Liver (tissue), 8 donors: ENCODE measurements at regions not wholly inside any gene's neighbourhood (a gene's known extent, or its start where the extent isn't known, plus 50 kb on each side); places are given as distances from the start of the nearest gene placed in this dataset.

ENCODE experiments used
- DNase-seq: peaks from one replicate; pipeline ENCODE4 v3.0.0-alpha.2; 2017; ENCODE audit warnings: low spot score
- H3K27ac ChIP-seq, 2 donors: one replicate each; pipeline ENCODE4 v1.7.0; 2013; ENCODE audit warnings: inconsistent platforms in 2 of 2, low read length in 2 of 2, control low read depth in 1 of 2, low read depth in 1 of 2, mild to moderate bottlenecking in 1 of 2
- H3K27me3 ChIP-seq, 4 donors: one replicate each; pipeline versions ENCODE4 v1.6.1 to v1.7.0; 2013; ENCODE audit warnings: low read length in 3 of 4, inconsistent platforms in 1 of 4, mild to moderate bottlenecking in 1 of 4, moderate library complexity in 1 of 4; ENCODE audit not compliant: control insufficient read depth in 4 of 4, insufficient read depth in 4 of 4
- H3K36me3 ChIP-seq, 4 donors: one replicate each; pipeline versions ENCODE4 v1.6.1 to v1.7.0; 2013; ENCODE audit warnings: low read length in 3 of 4, mild to moderate bottlenecking in 3 of 4, low read depth in 1 of 4, moderate library complexity in 1 of 4; ENCODE audit not compliant: control insufficient read depth in 4 of 4, insufficient read depth in 3 of 4
- H3K4me1 ChIP-seq, 4 donors: one replicate each; pipeline versions ENCODE4 v1.6.1 to v1.7.0; 2013; ENCODE audit warnings: low read length in 3 of 4, mild to moderate bottlenecking in 3 of 4, moderate library complexity in 1 of 4; ENCODE audit not compliant: control insufficient read depth in 4 of 4, insufficient read depth in 4 of 4
- H3K4me3 ChIP-seq, 3 donors: one replicate each; pipeline versions ENCODE4 v1.6.1 to v1.7.0; 2013; ENCODE audit warnings: low read length in 3 of 3, control low read depth in 1 of 3, low read depth in 1 of 3, mild to moderate bottlenecking in 1 of 3
- H3K9ac ChIP-seq, 2 donors: one replicate each; pipeline ENCODE4 v1.7.0; 2013; ENCODE audit warnings: low read length in 2 of 2, mild to moderate bottlenecking in 2 of 2, moderate library complexity in 2 of 2, control low read depth in 1 of 2, low read depth in 1 of 2
- H3K9me3 ChIP-seq, 4 donors: one replicate each; pipeline versions ENCODE4 v1.6.1 to v1.7.0; 2013; ENCODE audit warnings: low read length in 3 of 4; ENCODE audit not compliant: control insufficient read depth in 4 of 4
- ATF3 ChIP-seq: IDR thresholded peaks from 2 replicates; pipeline ENCODE4 v1.6.1; 2016; ENCODE audit warnings: antibody characterized with exemption
- CTCF ChIP-seq: fragments of 150-350 bp; IDR thresholded peaks from 2 replicates; pipeline ENCODE4 v1.5.1; 2017; ENCODE audit warnings: improper control_type of control experiment, low read depth, low read length; ENCODE audit not compliant: missing input control
- EGR1 ChIP-seq, 2 donors: IDR thresholded peaks; 2 replicates each; pipeline ENCODE4 v1.6.1; 2016 to 2018; ENCODE audit warnings: antibody characterized with exemption in 2 of 2, low read depth in 2 of 2
- FOXA1 ChIP-seq: IDR thresholded peaks from 2 replicates; pipeline ENCODE4 v1.6.1; 2016; ENCODE audit warnings: antibody characterized with exemption
- FOXA2 ChIP-seq: IDR thresholded peaks from 2 replicates; pipeline ENCODE4 v1.6.1; 2016; ENCODE audit warnings: antibody characterized with exemption
- GABPA ChIP-seq, 2 donors: IDR thresholded peaks in 1 of 2; conservative IDR thresholded peaks in 1 of 2; 2 replicates each; pipeline ENCODE4 v1.6.1; 2016; ENCODE audit warnings: antibody characterized with exemption in 2 of 2, mild to moderate bottlenecking in 1 of 2, moderate library complexity in 1 of 2
- HNF4A ChIP-seq, 2 donors: conservative IDR thresholded peaks; 2 replicates each; pipeline ENCODE4 v1.6.1; 2016; ENCODE audit warnings: antibody characterized with exemption in 2 of 2, mild to moderate bottlenecking in 2 of 2
- HNF4G ChIP-seq: IDR thresholded peaks from 2 replicates; pipeline ENCODE4 v1.6.1; 2016; ENCODE audit warnings: antibody characterized with exemption
- JUND ChIP-seq, 2 donors: IDR thresholded peaks; 2 replicates each; pipeline ENCODE4 v1.6.1; 2016; ENCODE audit warnings: antibody characterized with exemption in 2 of 2
- MAX ChIP-seq: IDR thresholded peaks from 2 replicates; pipeline ENCODE4 v1.6.1; 2016; ENCODE audit warnings: antibody characterized with exemption
- NR2F2 ChIP-seq: IDR thresholded peaks from 2 replicates; pipeline ENCODE4 v1.6.1; 2016; ENCODE audit warnings: antibody characterized with exemption
- RAD21 ChIP-seq, 2 donors: IDR thresholded peaks; 2 replicates each; pipeline ENCODE4 v1.6.1; 2016; ENCODE audit warnings: antibody characterized with exemption in 2 of 2, mild to moderate bottlenecking in 2 of 2
- RXRA ChIP-seq, 2 donors: IDR thresholded peaks; 2 replicates each; pipeline ENCODE4 v1.6.1; 2017 to 2018; ENCODE audit warnings: antibody characterized with exemption in 2 of 2, mild to moderate bottlenecking in 1 of 2
- SP1 ChIP-seq: IDR thresholded peaks from 2 replicates; pipeline ENCODE4 v1.6.1; 2018; ENCODE audit warnings: antibody characterized with exemption, mild to moderate bottlenecking
- TAF1 ChIP-seq: conservative IDR thresholded peaks from 2 replicates; pipeline ENCODE4 v1.6.1; 2016; ENCODE audit warnings: antibody characterized with exemption, mild to moderate bottlenecking
- YY1 ChIP-seq: IDR thresholded peaks from 2 replicates; pipeline ENCODE4 v1.6.1; 2016; ENCODE audit warnings: antibody characterized with exemption, mild to moderate bottlenecking
- ZBTB33 ChIP-seq: IDR thresholded peaks from 2 replicates; pipeline ENCODE4 v1.6.1; 2016; ENCODE audit warnings: antibody characterized with exemption
- WGBS: extraction: QIAGEN DNeasy Blood & Tissue Kit; methylation state at CpG from one replicate; pipeline ENCODE4 v1.1.7; 2013; 5-methylcytosine and 5-hydroxymethylcytosine counted together
- donor health status: healthy.
- donor health status: healthy.
- donor health status: healthy.
- donor health status: healthy.
- donor health status: healthy.

GRCh38 chr1:208551633-208552320 lies 307.6 kb upstream of the PLXNA2 start:
- no peaks in the 10 kb centered on the region for H3K4me1 ChIP-seq
- H3K36me3 ChIP-seq = no peaks in the 10 kb centered on the region
- H3K27me3 ChIP-seq = no peaks in the 10 kb centered on the region
- no peak overlapping the region for H3K9ac ChIP-seq
- H3K27ac ChIP-seq = no peak overlapping the region
- no peaks in the 10 kb centered on the region for H3K9me3 ChIP-seq
- no peak for DNase-seq
- TF ChIP-seq FOXA1 (no peak), YY1 (no peak), TAF1 (no peak), GABPA (IDR thresholded peaks at IDR 0.05 in 1 of 2, conservative IDR thresholded peaks at IDR 0.05 in 1 of 2) (no peak), SP1 (no peak), EGR1 (IDR thresholded peaks at IDR 0.05; ENCODE audit: low read depth in 2 of 2) (no peak), JUND (IDR thresholded peaks at IDR 0.05) (no peak), ZBTB33 (no peak), HNF4A (conservative IDR thresholded peaks at IDR 0.05) (no peak), CTCF (no peak), NR2F2 (no peak), HNF4G (no peak), RXRA (IDR thresholded peaks at IDR 0.05) (no peak), FOXA2 (no peak)
- no peak overlapping the region for H3K4me3 ChIP-seq
- 84% methylated on average over 5 of the region's 5 CpGs for WGBS

- H3K27me3 ChIP-seq = no peaks in the 10 kb centered on the region
- no peaks in the 10 kb centered on the region for H3K4me1 ChIP-seq
- no peaks in the 10 kb centered on the region for H3K9me3 ChIP-seq
- no peak overlapping the region for H3K27ac ChIP-seq
- no peak overlapping the region for H3K9ac ChIP-seq
- no peak overlapping the region for H3K4me3 ChIP-seq
- TF ChIP-seq GABPA (IDR thresholded peaks at IDR 0.05 in 1 of 2, conservative IDR thresholded peaks at IDR 0.05 in 1 of 2) (no peak), HNF4G (no peak), RXRA (IDR thresholded peaks at IDR 0.05) (no peak), EGR1 (IDR thresholded peaks at IDR 0.05; ENCODE audit: low read depth in 2 of 2) (no peak), HNF4A (conservative IDR thresholded peaks at IDR 0.05) (no peak), FOXA1 (no peak), TAF1 (no peak), NR2F2 (no peak), MAX (no peak), ZBTB33 (no peak), CTCF (no peak), RAD21 (IDR thresholded peaks at IDR 0.05) (no peak), YY1 (no peak), JUND (IDR thresholded peaks at IDR 0.05) (no peak), FOXA2 (no peak), ATF3 (no peak), SP1 (no peak)
- no peak for DNase-seq
- no peaks in the 10 kb centered on the region for H3K36me3 ChIP-seq
Observed at GRCh38 chr1:208552928-208553327, 308.7 kb upstream of the PLXNA2 start.
